Astrocyte (in vitro differentiated cells and primary cell): ENCODE measurements at regions not wholly inside any gene's neighbourhood (a gene's known extent, or its start where the extent isn't known, plus 50 kb on each side); places are given as distances from the start of the nearest gene placed in this dataset.

ENCODE experiments used
- EZH2 ChIP-seq: IDR thresholded peaks from 2 replicates; pipeline ENCODE4 v1.6.1; 2012; ENCODE audit warnings: mild to moderate bottlenecking, low read length, inconsistent platforms; ENCODE audit not compliant: insufficient read depth
- TF ChIP-seq, protein P1 (sequence below): IDR thresholded peaks from 2 replicates; pipeline ENCODE4 v1.5.1; 2011; ENCODE audit warnings: low read depth, mild to moderate bottlenecking, inconsistent platforms, low read length, moderate library complexity; ENCODE audit not compliant: insufficient read depth

DNA sequence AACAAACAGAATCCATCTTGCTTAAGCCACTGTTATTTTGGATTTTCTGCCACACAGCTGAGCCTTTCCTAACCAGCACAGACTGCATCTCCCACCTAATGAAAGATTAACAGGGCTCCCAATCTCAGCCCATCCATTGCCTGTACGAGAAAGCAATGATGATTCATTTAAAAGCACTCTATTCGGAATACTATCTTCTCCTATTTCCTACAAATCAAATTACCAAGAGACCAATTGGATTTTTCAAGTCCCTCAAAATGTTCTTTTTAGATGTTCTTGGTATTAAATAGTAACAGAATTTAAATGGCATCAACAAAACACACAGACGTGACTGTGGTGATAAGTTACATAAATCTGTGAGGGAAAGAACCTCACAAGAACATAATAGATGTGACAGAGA is 324.1 kb downstream of the AGTPBP1 start:
- TF ChIP-seq EZH2 = no peak
- TF ChIP-seq, protein P1, sequence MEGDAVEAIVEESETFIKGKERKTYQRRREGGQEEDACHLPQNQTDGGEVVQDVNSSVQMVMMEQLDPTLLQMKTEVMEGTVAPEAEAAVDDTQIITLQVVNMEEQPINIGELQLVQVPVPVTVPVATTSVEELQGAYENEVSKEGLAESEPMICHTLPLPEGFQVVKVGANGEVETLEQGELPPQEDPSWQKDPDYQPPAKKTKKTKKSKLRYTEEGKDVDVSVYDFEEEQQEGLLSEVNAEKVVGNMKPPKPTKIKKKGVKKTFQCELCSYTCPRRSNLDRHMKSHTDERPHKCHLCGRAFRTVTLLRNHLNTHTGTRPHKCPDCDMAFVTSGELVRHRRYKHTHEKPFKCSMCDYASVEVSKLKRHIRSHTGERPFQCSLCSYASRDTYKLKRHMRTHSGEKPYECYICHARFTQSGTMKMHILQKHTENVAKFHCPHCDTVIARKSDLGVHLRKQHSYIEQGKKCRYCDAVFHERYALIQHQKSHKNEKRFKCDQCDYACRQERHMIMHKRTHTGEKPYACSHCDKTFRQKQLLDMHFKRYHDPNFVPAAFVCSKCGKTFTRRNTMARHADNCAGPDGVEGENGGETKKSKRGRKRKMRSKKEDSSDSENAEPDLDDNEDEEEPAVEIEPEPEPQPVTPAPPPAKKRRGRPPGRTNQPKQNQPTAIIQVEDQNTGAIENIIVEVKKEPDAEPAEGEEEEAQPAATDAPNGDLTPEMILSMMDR = no peak
